Naive thymus-derived CD4-positive, alpha-beta T cell (primary cell): ENCODE measurements at regions not wholly inside any gene's neighbourhood (a gene's known extent, or its start where the extent isn't known, plus 50 kb on each side); places are given as distances from the start of the nearest gene placed in this dataset.
A peak's percentile ranks its signal among the peaks of the same experiment; 100 is the strongest.

Source experiments
- ATAC-seq: fragments of 150-1000 bp; cut with Tn5 transposase; 2 replicates; pipeline ENCODE4 v1.10.0; 2021; ENCODE audit warnings: mild to moderate bottlenecking, moderate library complexity
- CTCF ChIA-PET: fragments of 350-600 bp; sonication (Branson Sonifier 250); formaldehyde crosslinking; loops from one replicate; lab custom pipeline; 2021; ENCODE audit warnings: antibody characterized with exemption; lab: Charles Lee
- POLR2A ChIA-PET: fragments of 350-600 bp; sonication (Branson Sonifier 250); formaldehyde crosslinking; loops from one replicate; lab custom pipeline; 2021; ENCODE audit warnings: antibody characterized with exemption, inconsistent platforms; lab: Charles Lee
- DNase-seq, 9 donors: peaks; one replicate each; pipeline versions ENCODE4 v3.0.0 to v3.0.0-alpha.2; 2020 to 2022; ENCODE audit warnings: mixed read lengths in 1 of 9
- H3K27ac ChIP-seq: one replicate; pipeline ENCODE4 v1.7.0; 2013; ENCODE audit warnings: mild to moderate bottlenecking, low read depth, low read length, moderate library complexity
- H3K27me3 ChIP-seq, 2 donors: one replicate each; pipeline ENCODE4 v1.7.0; 2013; ENCODE audit warnings: low read length in 2 of 2, mild to moderate bottlenecking in 2 of 2, moderate library complexity in 2 of 2; ENCODE audit not compliant: control insufficient read depth in 2 of 2, insufficient read depth in 2 of 2
- H3K36me3 ChIP-seq, 3 experiments: 1 replicate in 2 of 3; 2 replicates in 1 of 3; pipeline ENCODE4 v1.7.0; 2013; ENCODE audit warnings: low read length in 3 of 3, mild to moderate bottlenecking in 3 of 3, moderate library complexity in 1 of 3; ENCODE audit not compliant: insufficient read depth in 3 of 3, control insufficient read depth in 2 of 3
- H3K4me1 ChIP-seq, 2 donors: one replicate each; pipeline ENCODE4 v1.7.0; 2013; ENCODE audit warnings: low read length in 2 of 2, mild to moderate bottlenecking in 2 of 2, moderate library complexity in 1 of 2; ENCODE audit not compliant: control insufficient read depth in 2 of 2, insufficient read depth in 2 of 2
- H3K4me3 ChIP-seq: 2 replicates; pipeline ENCODE4 v1.7.0; 2013; ENCODE audit warnings: mild to moderate bottlenecking, low read length
- H3K9me3 ChIP-seq, 3 experiments: 1 replicate in 2 of 3; 2 replicates in 1 of 3; pipeline ENCODE4 v1.7.0; 2013; ENCODE audit warnings: low read length in 3 of 3; ENCODE audit not compliant: control insufficient read depth in 2 of 3
- H3K27ac Mint-ChIP-seq, 9 donors: one replicate each; pipeline ENCODE4 v1.8.0; 2020 to 2022; ENCODE audit warnings: mixed read lengths in 9 of 9, mild to moderate bottlenecking in 8 of 9, moderate library complexity in 5 of 9, inconsistent platforms in 2 of 9
- H3K27me3 Mint-ChIP-seq, 5 donors: one replicate each; pipeline ENCODE4 v1.8.0; 2021 to 2022; ENCODE audit warnings: mixed read lengths in 5 of 5, mild to moderate bottlenecking in 1 of 5
- H3K36me3 Mint-ChIP-seq, 5 donors: one replicate each; pipeline ENCODE4 v1.8.0; 2020 to 2022; ENCODE audit warnings: mixed read lengths in 5 of 5, mild to moderate bottlenecking in 3 of 5, inconsistent platforms in 1 of 5
- H3K4me1 Mint-ChIP-seq, 7 donors: one replicate each; pipeline ENCODE4 v1.8.0; 2020 to 2022; ENCODE audit warnings: mixed read lengths in 7 of 7, mild to moderate bottlenecking in 3 of 7, inconsistent platforms in 1 of 7
- H3K4me3 Mint-ChIP-seq, 10 donors: one replicate each; pipeline ENCODE4 v1.8.0; 2020 to 2022; ENCODE audit warnings: mild to moderate bottlenecking in 10 of 10, mixed read lengths in 10 of 10, moderate library complexity in 6 of 10, inconsistent platforms in 2 of 10
- H3K9me3 Mint-ChIP-seq, 11 donors: one replicate each; pipeline ENCODE4 v1.8.0; 2020 to 2022; ENCODE audit warnings: mixed read lengths in 11 of 11, mild to moderate bottlenecking in 4 of 11, inconsistent platforms in 1 of 11, moderate library complexity in 1 of 11
- intact Hi-C, 2 donors: fragments of 100-400 bp; cut with micrococcal nuclease; formaldehyde crosslinking; loops; one replicate each; pipeline ENCODE4 v1.15.1; 2023

DNA sequence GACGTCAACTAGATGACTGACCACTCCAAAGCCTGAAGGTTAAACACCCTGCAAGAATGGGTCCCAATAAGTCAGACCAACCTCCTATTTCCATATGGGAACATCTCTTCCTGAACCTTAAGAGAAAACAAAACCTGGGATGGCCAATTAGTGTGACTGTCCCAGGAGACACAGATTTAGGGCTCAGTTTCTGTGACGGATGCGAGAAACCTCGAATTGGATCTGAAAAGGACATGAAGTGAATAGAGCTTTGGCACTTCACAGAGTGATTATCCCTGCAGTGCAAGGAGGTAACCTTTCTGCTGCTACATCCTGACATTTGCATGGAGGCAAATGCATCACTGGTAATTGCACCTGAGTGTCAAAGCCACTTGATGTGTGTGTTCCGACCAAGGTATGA is 442.2 kb upstream of the KLF12 start:
- H3K27me3 ChIP-seq = peaks cover 0 to 6% of the 10 kb centered on the region in 2 donors
- no peak overlapping the region for H3K4me3 ChIP-seq
- CTCF ChIA-PET = no interaction called here
- H3K4me1 Mint-ChIP-seq = peaks cover 3 to 14% (median 10%) of the 10 kb centered on the region in 7 donors
- H3K27me3 Mint-ChIP-seq = peaks cover 0 to 70% (median 50%) of the 10 kb centered on the region in 5 donors
- H3K27ac ChIP-seq = no peak overlapping the region
- intact Hi-C loops = no loop called here
- ATAC-seq (no peak), DNase-seq (no peak)
- H3K36me3 Mint-ChIP-seq = no peaks in the 10 kb centered on the region
- H3K9me3 ChIP-seq = no peaks in the 10 kb centered on the region
- peak overlapping the region in 9 of 10 donors; percentile 47 to 81 (median 72) for H3K4me3 Mint-ChIP-seq
- H3K4me1 ChIP-seq = peaks cover 3 to 6% of the 10 kb centered on the region in 2 donors
- H3K9me3 Mint-ChIP-seq = no peaks in the 10 kb centered on the region
- H3K27ac Mint-ChIP-seq = peak overlapping the region in 1 of 9 donors; percentile 10
- no peaks in the 10 kb centered on the region for H3K36me3 ChIP-seq
- POLR2A ChIA-PET = no interaction called here

DNA sequence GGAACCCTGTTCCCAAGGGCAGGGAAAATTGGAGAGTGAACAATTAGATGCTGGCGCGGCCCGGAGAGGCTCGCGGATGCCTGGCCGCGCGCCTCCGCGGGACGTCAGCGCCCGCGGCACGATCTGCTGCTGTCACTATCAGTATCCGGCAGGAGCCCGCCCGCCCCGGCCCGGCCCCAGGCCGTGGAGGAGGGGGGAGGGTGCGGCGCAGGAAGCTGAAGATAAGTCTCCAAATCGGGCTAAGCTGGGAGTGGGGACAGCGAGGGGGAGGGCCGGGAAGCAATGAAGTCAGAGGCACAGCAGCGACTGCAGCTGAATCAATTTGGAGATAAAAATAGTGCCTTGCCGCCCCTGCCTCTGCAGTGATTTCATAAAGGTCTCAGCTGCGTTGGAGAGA is 441.5 kb upstream of the KLF12 start:
- peaks cover 0 to 63% (median 50%) of the 10 kb centered on the region in 5 donors for H3K27me3 Mint-ChIP-seq
- peaks cover 0 to 6% of the 10 kb centered on the region in 2 donors for H3K27me3 ChIP-seq
- H3K9me3 ChIP-seq = no peaks in the 10 kb centered on the region
- no peaks in the 10 kb centered on the region for H3K36me3 Mint-ChIP-seq
- peaks cover 3 to 6% of the 10 kb centered on the region in 2 donors for H3K4me1 ChIP-seq
- H3K4me1 Mint-ChIP-seq = peaks cover 3 to 14% (median 10%) of the 10 kb centered on the region in 7 donors
- peak overlapping the region; percentile 69 to 81 (median 72) for H3K4me3 Mint-ChIP-seq
- no peaks in the 10 kb centered on the region for H3K36me3 ChIP-seq
- peak; percentile 15 to 53 (median 40) for DNase-seq
- peak overlapping the region in 1 of 9 donors; percentile 21 for H3K27ac Mint-ChIP-seq
- ChIA-PET CTCF (no interaction called here), POLR2A (no interaction called here)
- H3K9me3 Mint-ChIP-seq = no peaks in the 10 kb centered on the region
- intact Hi-C loops = no loop called here
- H3K4me3 ChIP-seq = peak overlapping the region; percentile 49
- peak; percentile 88 for ATAC-seq
- H3K27ac ChIP-seq = no peak overlapping the region

DNA sequence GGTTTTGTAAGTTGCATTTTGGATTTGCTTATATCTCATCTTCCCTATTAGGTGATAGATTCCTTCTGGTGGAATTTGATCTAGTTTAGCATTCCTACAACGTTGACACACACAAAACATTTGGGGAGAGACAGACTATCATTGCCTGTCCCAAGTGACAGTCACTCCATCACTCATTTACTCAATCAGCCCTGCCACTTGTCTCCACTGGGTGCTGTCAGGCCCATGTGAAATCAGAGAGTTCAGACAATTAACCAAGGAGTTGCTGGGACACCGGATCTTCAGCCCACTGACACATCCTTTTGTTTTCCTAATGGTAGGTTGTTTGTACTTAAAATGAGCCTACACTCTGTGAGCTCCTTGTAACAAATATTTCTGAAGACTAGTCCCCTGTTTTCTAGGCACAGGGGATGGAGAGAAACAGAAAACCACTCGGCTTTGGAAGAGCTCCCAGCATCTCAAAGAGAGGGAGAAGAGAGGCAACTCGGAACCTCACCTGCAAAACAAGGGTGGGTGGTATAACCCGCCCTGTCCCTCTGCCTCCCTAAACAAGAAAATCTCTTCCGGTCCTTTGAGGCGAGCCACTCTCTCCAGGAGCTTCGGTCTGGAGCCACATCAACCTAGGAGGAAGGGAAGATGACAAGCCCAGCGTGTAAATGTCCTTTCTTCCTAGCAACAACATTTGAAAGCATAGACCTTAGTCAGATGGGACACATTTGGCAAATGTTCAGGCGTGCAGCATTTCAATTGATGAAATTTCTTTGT is 440.9 kb upstream of the KLF12 start:
- no peaks in the 10 kb centered on the region for H3K36me3 ChIP-seq
- Mint-ChIP-seq H3K9me3 (no peaks in the 10 kb centered on the region), H3K4me1 (peaks cover 3 to 14% (median 10%) of the 10 kb centered on the region in 7 donors), H3K4me3 (peak overlapping the region; percentile 51 to 81 (median 72)), H3K27ac (no peak overlapping the region), H3K36me3 (no peaks in the 10 kb centered on the region), H3K27me3 (peaks cover 0 to 59% (median 49%) of the 10 kb centered on the region in 5 donors)
- peak overlapping the region; percentile 49 for H3K4me3 ChIP-seq
- H3K27me3 ChIP-seq = peaks cover 0 to 6% of the 10 kb centered on the region in 2 donors
- ATAC-seq (peak; percentile 8), DNase-seq (no peak)
- intact Hi-C loops = no loop called here
- POLR2A ChIA-PET = no interaction called here
- peaks cover 3 to 6% of the 10 kb centered on the region in 2 donors for H3K4me1 ChIP-seq
- CTCF ChIA-PET = no interaction called here
- no peak overlapping the region for H3K27ac ChIP-seq
- no peaks in the 10 kb centered on the region for H3K9me3 ChIP-seq

DNA sequence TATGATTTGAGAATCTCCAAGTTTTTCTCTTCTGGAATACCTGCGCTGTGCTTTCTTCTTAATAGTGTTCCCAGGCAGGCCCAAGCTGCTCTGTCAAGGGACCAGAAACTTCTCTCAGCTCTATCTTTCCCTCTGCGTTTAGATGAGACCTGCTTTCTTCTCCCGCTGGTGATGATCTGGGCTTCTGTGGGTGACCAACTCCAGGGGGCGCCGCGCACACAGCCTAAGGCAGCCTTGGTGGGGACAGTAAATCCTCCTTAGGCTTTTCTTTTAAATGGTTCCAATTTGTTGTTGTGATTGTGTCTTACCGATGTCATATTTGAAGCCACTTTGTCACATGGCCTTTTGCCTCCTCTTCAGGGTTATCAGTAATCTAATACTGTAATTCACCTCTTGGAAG is 439.4 kb upstream of the KLF12 start:
- H3K4me1 Mint-ChIP-seq = peaks cover 3 to 14% (median 10%) of the 10 kb centered on the region in 7 donors
- no peak overlapping the region for H3K27ac Mint-ChIP-seq
- ChIA-PET POLR2A (no interaction called here), CTCF (interaction anchor here (0.6 kb wide), 1 partner anchor 137 kb away, joined by 8 read pairs; no protein-coding TSS in a partner anchor)
- no peaks in the 10 kb centered on the region for H3K36me3 ChIP-seq
- ATAC-seq (no peak), DNase-seq (no peak)
- H3K4me3 Mint-ChIP-seq = no peak overlapping the region
- H3K27me3 Mint-ChIP-seq = peaks cover 0 to 50% (median 44%) of the 10 kb centered on the region in 5 donors
- intact Hi-C loops = no loop called here
- H3K4me1 ChIP-seq = peaks cover 3 to 6% of the 10 kb centered on the region in 2 donors
- H3K4me3 ChIP-seq = no peak overlapping the region
- H3K9me3 ChIP-seq = no peaks in the 10 kb centered on the region
- no peak overlapping the region for H3K27ac ChIP-seq
- no peaks in the 10 kb centered on the region for H3K36me3 Mint-ChIP-seq
- H3K27me3 ChIP-seq = peaks cover 0 to 6% of the 10 kb centered on the region in 2 donors
- no peaks in the 10 kb centered on the region for H3K9me3 Mint-ChIP-seq

DNA sequence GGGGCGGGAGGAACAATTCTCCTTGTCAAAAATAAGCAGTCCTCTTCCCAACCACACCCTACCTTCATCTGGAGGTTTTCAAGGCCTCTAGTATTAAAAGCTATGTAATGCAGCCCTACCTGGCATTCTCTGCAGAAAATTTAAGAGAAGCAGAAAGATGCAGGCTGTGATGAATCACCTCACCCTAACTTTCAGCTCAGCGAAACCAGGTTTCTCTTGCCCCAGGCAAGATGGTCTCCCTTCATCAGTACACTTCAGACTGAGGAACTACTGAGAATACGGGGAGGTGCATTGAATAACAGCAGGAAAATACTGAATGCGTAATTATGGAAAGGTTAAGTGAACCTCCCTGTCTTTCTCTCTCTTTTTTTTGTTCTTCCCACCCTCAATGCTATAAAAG is 437.6 kb upstream of the KLF12 start:
- Mint-ChIP-seq H3K4me1 (peaks cover 3 to 14% (median 10%) of the 10 kb centered on the region in 7 donors), H3K27me3 (peaks cover 0 to 43% (median 42%) of the 10 kb centered on the region in 5 donors)

DNA sequence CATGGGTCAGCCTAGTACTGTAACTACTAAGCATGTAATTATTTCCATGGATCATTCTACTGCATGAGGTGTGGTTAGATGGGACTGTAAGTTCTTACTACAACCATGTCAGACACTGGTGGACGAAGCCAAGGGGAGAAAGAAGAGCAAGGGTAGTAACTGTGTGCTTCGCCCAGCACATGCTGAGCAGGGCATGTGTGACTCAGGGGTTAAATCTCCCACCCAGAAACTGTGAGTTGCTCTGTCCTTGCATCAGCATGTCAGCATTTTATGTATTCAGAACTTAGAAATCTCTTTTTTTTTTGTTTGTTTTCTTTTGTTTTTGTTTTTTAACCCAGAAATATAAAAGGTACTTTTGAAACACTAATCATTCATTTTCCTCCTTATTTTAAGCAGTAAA is 436.6 kb upstream of the KLF12 start:
- H3K27ac ChIP-seq = no peak overlapping the region
- peaks cover 3 to 6% of the 10 kb centered on the region in 2 donors for H3K4me1 ChIP-seq
- DNase-seq (no peak), ATAC-seq (peak; percentile 24)
- no peak overlapping the region for H3K4me3 ChIP-seq
- H3K27me3 Mint-ChIP-seq = peaks cover 0 to 33% (median 32%) of the 10 kb centered on the region in 5 donors
- H3K36me3 ChIP-seq = no peaks in the 10 kb centered on the region
- no peaks in the 10 kb centered on the region for H3K9me3 ChIP-seq
- H3K4me1 Mint-ChIP-seq = peaks cover 0 to 9% (median 6%) of the 10 kb centered on the region in 7 donors
- ChIA-PET CTCF (no interaction called here), POLR2A (no interaction called here)
- intact Hi-C loops = no loop called here
- H3K9me3 Mint-ChIP-seq = no peaks in the 10 kb centered on the region
- H3K27me3 ChIP-seq = peaks cover 0 to 6% of the 10 kb centered on the region in 2 donors
- no peaks in the 10 kb centered on the region for H3K36me3 Mint-ChIP-seq
- no peak overlapping the region for H3K27ac Mint-ChIP-seq
- H3K4me3 Mint-ChIP-seq = no peak overlapping the region

More for the DNA sequence above, 437.6 kb upstream of the KLF12 start:
- intact Hi-C loops = no loop called here
- no peak overlapping the region for H3K27ac ChIP-seq
- no peaks in the 10 kb centered on the region for H3K36me3 Mint-ChIP-seq
- DNase-seq = no peak
- H3K4me1 ChIP-seq = peaks cover 3 to 6% of the 10 kb centered on the region in 2 donors
- no peak for ATAC-seq
- H3K36me3 ChIP-seq = no peaks in the 10 kb centered on the region
- H3K4me3 Mint-ChIP-seq = no peak overlapping the region
- ChIA-PET POLR2A (no interaction called here), CTCF (no interaction called here)
- H3K9me3 ChIP-seq = no peaks in the 10 kb centered on the region
- no peaks in the 10 kb centered on the region for H3K9me3 Mint-ChIP-seq
- H3K27me3 ChIP-seq = peaks cover 0 to 6% of the 10 kb centered on the region in 2 donors
- no peak overlapping the region for H3K27ac Mint-ChIP-seq
- H3K4me3 ChIP-seq = no peak overlapping the region
